Astrocyte of the hippocampus (primary cell): ENCODE measurements at regions not wholly inside any gene's neighbourhood (a gene's known extent, or its start where the extent isn't known, plus 50 kb on each side); places are given as distances from the start of the nearest gene placed in this dataset.

Source experiments
- DNase-seq: peaks from one replicate; pipeline ENCODE4 v3.0.0; 2011; ENCODE audit warnings: low read depth, low spot score

- DNase-seq = no peak
Measured at GRCh38 chr5:74162524-74162923, 478.0 kb downstream of the ENC1 start.

GRCh38 chr5:74161170-74161569, 479.4 kb downstream of the ENC1 start:
- DNase-seq = peak; percentile 38

- DNase-seq = no peak
Measured at GRCh38 chr5:74156728-74157383, 483.7 kb downstream of the ENC1 start.

- no peak for DNase-seq
Measured at GRCh38 chr5:74155501-74155900, 485.0 kb downstream of the ENC1 start.

- no peak for DNase-seq
Measured at GRCh38 chr5:74154526-74154925, 486.0 kb downstream of the ENC1 start.

- DNase-seq = no peak
Measured at GRCh38 chr5:74153255-74153790, 487.2 kb downstream of the ENC1 start.

GRCh38 chr5:74152625-74153254, 487.8 kb downstream of the ENC1 start:
- no peak for DNase-seq

- DNase-seq = no peak
Measured at GRCh38 chr5:74152136-74152535, 488.4 kb downstream of the ENC1 start.

- DNase-seq = peak; percentile 71
Measured at GRCh38 chr5:74149395-74149794, 491.1 kb downstream of the ENC1 start.

GRCh38 chr5:74148321-74148720, 492.2 kb downstream of the ENC1 start:
- DNase-seq = no peak

- DNase-seq = no peak
Measured at GRCh38 chr5:74146796-74147195, 493.7 kb downstream of the ENC1 start.

GRCh38 chr5:74145951-74146350, 494.6 kb downstream of the ENC1 start:
- DNase-seq = no peak

GRCh38 chr5:74143721-74144330, 496.7 kb downstream of the ENC1 start:
- DNase-seq = no peak

GRCh38 chr5:74143151-74143550, 497.4 kb downstream of the ENC1 start:
- no peak for DNase-seq

GRCh38 chr5:74141053-74141452, 499.5 kb downstream of the ENC1 start:
- peak; percentile 28 for DNase-seq

GRCh38 chr5:74140409-74140808, 500.1 kb downstream of the ENC1 start:
- DNase-seq = no peak

GRCh38 chr5:74139589-74139988, 500.9 kb downstream of the ENC1 start:
- DNase-seq = no peak

GRCh38 chr5:74138721-74139120, 501.8 kb downstream of the ENC1 start:
- DNase-seq = no peak

- DNase-seq = no peak
Measured at GRCh38 chr5:74136276-74136825, 504.2 kb downstream of the ENC1 start.

GRCh38 chr5:74135033-74135432, 505.5 kb downstream of the ENC1 start:
- no peak for DNase-seq

GRCh38 chr5:74132485-74132884, 506.5 kb downstream of the ARHGEF28 start:
- DNase-seq = no peak

GRCh38 chr5:74131250-74131649, 505.3 kb downstream of the ARHGEF28 start:
- no peak for DNase-seq
